ENCODE measurements at regions not wholly inside any gene's neighbourhood (a gene's known extent, or its start where the extent isn't known, plus 50 kb on each side); places are given as distances from the start of the nearest gene placed in this dataset.
"Not testable (repeated sequence)": the region's sequence is repeated elsewhere in the genome, so short reads cannot be mapped to it uniquely, and the experiment has no call there.

DNA sequence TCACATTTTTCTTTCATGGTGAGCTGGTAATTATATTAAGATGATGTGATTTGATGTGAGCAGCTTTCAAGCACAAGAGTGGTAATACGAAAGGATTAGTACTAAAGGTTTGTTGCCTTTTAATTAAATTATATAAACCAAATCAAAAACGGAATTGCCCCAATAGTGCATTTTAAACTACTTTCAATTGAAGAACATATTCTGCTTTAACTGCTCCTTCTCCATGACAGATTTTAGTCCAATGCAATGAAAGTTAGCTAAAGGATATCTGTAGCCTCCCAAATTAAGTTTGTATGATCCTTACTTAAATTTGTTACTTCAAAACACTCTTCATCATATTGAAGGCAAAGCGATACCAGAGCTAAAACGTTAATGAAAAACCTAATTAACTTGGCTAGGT is 447.1 kb upstream of the AMOT start:
- DNase-seq: no peak

- DNase-seq: no peak
Measured at GRCh38 chrX:113275804-113276203, 435.2 kb upstream of the AMOT start.

GRCh38 chrX:113274791-113275190 is 434.2 kb upstream of the AMOT start:
- DNase-seq: no peak

DNA sequence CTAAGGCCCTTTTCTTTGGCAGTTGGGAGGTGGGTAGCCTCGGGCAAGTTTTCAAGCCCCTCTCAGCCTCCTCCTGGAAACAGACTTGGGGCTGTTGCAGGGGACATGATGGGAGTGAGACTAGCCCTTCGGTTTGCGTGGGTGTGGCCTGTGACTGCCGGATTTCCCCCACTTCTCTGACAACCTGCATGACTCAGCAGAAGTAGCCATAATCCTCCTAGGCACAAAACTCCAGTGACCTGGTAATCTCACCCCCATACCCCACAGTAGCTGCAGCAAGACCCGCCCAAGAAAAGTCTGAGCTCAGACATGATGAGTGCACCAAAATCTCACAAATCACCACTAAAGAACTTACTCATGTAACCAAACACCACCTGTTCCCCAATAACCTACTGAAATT is 433.7 kb upstream of the AMOT start:
- no peak for DNase-seq

DNA sequence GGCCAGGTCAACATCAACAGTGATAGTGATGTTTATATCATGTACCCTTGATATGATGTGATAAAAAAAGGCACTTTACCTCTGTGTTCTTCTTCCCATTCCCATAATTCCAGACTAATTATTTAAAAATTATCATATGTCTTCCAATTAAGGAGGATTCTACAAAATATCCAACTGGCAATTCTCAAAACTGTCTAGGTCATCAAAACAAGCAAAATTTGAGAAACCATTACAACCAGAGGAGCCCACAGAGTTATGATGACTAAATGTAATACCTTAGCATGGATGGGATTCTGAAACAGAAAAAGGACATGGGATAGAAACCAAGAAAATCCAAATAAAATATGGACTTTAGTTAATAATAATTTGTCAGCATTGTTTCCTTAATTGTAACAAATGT is 428.6 kb upstream of the AMOT start:
- DNase-seq: no peak

- DNase-seq: no peak
Measured at GRCh38 chrX:113260474-113260873, 419.8 kb upstream of the AMOT start.

DNA sequence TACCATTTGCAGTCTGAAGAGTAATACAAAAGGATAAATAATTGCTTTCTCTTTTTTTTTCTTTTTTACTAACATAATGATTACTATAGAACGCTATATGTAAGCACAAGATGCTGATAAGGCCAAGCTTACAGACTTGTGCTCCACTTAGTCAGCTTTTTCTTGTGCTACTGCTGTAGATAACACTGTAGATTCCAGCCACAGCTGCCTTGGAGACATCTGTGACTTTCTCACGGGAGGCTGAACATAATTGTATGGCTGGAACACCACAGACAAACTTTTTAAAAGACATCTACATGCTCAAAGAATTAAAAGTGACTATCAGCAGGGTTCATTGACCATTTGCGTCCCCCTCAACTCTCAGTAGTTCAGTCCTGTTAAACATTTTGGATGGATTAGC is 381.7 kb upstream of the AMOT start:
- no peak for DNase-seq

- no peak for DNase-seq
Measured at GRCh38 chrX:113212052-113212451, 371.4 kb upstream of the AMOT start.

DNA sequence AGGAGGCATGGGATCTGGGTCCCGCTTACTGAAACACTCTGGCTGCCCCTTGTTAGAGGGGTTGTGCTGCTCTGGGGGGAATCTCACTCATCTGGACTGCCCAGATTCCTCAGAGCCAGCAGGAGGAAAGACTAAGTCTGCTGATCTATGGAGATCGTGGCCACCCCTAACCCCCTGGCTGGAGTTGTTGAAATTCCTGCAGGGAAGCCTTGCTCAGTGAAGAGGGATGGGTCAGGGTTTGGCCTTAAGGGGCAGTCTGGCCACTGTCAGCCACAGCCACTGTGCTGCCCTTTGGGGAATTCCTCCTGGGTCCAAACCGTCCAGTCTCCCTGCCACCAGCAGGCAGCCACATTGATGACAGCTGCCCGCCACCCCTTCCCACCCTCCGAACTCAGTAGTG is 362.0 kb upstream of the AMOT start:
- no peak for DNase-seq

DNA sequence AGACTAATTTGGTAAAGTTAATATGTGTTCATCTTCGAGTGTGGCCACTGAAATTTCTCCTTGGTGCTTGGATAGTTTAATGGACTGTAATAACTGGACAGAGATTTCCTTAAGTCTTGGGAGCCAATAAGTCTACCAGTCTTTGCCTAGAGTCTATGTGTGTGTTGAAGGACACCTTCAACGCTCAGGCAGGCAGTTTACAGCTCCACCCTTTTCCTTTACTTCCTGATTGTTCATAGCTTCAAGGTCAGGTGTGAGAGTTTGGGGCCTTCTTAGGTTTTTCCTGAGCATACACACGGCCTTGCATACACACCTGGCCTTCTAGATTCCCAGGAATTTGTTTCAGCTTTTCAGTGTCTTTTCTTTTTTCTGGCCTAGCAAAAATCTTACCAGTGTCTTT is 355.3 kb upstream of the AMOT start:
- no peak for DNase-seq

- DNase-seq: no peak
Measured at GRCh38 chrX:113192418-113192817, 351.8 kb upstream of the AMOT start.

DNA sequence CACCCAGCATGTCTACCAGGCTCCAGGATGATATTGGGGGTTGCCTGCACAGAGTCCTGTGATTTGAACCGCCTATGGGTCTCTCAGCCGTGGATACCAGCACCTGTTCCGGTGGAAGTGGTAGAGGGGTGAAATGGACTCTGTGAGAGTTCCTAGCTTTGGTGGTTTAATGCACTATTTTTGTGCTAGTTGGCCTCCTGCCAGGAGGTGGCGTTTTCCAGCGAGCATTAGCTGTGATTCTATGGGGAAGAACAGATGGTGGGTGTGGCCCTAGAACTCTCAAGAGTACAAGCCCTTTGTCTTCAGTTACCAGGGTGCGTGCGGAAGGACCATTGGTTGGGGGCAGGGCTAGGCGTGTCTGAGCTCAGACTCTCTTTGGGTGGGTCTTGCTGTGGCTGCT is 316.9 kb upstream of the AMOT start:
- DNase-seq: no peak

GRCh38 chrX:113154315-113154714 is 313.7 kb upstream of the AMOT start:
- DNase-seq: not testable (repeated sequence)

- no peak for DNase-seq
Measured at GRCh38 chrX:113136836-113137235, 296.2 kb upstream of the AMOT start.

DNA sequence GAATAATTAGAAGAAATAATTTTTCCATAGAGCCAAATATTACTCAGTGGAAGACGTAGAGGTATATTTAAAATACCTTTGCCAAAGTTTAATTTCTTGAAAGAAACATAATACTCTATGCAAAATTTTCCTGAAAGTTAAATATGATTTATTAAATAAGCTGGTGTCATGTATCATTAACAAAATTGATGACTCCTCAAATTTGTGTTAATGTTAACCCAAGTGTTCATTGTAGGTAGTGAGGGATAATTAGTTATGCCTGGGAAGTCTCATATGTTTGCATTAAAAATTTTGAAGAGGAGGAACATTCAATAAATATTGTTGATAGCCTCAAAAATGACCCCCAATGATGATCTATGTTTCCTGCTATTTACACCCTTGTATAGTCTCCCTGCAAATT is 292.7 kb upstream of the AMOT start:
- DNase-seq: no peak

DNA sequence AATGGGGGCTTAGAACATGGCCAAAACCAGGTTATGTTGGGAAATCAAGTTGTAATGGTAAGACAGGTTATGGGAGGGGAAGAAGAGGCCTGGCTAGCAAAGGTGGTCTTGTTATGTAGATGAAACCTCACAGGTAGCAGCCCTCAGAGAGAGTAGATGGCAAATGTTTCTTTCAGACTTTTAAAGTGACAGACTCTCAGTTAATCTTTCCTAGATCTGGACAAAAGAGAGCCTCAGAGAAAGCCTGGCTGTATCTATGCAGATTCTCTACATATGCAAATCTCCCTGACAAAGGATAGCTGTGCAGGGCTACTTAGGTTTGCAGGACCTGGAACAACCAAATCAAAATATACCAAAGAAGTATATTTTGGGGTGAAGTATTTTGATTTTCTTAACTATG is 284.1 kb upstream of the AMOT start:
- no peak for DNase-seq

DNA sequence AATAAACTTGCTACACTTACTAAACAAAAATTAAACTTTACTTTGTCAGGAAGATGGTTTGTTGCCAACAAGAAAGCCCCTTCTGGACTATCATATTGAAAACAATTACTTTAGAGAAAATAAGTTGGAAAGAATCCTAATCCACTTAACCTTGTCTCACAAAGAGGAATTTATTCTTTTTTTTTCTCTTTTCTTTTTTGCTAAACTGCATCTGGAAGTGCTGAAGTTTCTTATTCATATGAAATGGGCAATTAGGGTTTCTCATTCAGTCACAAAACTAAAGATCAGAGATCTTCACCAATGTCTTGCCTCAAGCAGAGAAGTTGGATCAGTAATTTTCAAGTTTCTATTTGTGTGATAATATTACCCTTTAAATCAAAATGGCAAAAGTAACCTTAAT is 234.9 kb upstream of the AMOT start:
- no peak for DNase-seq

GRCh38 chrX:113059714-113060113 is 219.1 kb upstream of the AMOT start:
- DNase-seq: no peak

DNA sequence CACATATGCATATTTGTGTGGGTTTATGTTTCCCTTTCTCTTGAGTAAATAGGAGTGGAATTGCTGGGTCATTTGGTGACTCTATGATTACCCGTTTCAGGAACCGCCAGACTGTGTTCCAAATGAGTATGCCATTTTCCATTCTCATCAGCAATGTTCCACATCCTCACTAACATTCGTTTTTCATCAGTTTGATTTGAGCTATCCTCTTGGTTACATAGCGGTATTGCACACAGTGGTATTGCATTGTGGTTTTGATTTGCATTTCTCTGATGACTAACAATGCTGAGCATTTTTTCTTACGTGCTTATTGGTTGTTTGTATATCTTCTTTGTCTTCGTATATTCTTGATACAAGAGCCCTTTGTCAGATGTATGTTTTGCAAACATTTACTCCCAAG is 218.0 kb upstream of the AMOT start:
- DNase-seq: no peak

DNA sequence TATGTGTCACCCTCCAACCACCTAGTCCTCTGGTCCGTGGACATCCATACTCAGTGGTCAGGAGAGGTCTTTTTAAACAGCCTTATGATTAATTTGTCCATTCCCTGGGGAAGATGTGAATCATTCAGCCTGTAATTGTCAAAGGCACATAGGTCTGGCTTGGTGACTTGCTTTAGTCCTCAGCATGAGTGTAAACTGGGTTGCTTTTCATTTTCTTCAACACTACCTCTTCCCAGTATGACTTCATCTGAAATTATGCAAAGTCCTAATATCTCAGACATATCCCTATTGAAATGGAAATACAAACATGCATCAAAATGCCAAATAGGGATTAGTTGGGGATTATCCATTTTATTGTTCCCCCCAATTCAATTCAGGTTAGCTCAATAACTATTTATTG is 208.3 kb upstream of the AMOT start:
- DNase-seq: no peak

- no peak for DNase-seq
Measured at GRCh38 chrX:113048480-113048879, 207.8 kb upstream of the AMOT start.

GRCh38 chrX:113033966-113034680 is 193.5 kb upstream of the AMOT start:
- no peak for DNase-seq

DNA sequence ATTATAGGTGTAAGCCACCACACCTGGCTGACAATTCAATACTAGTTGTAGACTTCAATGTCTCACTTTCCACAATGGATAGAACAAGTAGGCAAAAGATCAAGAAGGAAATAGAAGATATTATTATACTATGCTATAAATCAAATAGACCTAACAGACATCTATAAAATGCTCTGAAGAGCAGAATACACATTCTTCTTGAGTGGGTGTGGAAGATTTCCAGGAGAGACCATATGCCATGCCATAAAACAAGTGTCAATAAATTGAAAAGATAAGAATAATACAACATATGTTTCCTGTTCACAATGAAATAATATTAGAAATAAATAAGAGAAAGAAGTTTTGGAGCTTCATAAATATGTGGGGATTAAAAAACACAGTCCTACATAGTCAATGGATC is 179.3 kb upstream of the AMOT start:
- no peak for DNase-seq

- DNase-seq: no peak
Measured at GRCh38 chrX:113009837-113010236, 169.2 kb upstream of the AMOT start.

DNA sequence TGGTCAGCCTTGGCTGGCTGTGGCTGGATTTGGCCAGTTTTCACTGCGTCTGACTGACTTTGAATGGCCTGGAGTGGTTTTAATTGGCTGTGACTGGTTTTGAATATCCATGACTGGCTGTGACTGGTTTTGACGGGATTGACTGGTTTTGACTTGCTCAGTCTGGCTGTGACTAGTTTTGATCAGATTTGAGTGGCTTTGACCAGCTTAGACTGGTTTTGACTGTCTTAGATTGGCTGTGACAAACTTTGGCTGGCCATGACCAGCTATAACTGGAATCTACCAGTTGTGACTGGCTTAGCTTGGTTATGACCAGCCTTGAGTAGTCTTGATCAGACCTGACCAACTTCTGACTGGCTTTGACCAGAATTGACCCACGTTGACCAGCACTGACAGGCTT is 168.4 kb upstream of the AMOT start:
- no peak for DNase-seq

GRCh38 chrX:113001836-113002235 is 161.2 kb upstream of the AMOT start:
- DNase-seq: no peak

Data from retina (tissue), 1 donor.